Fibroblast of skin of scalp (primary cell): ENCODE measurements at regions not wholly inside any gene's neighbourhood (a gene's known extent, or its start where the extent isn't known, plus 50 kb on each side); places are given as distances from the start of the nearest gene placed in this dataset.
A peak's percentile ranks its signal among the peaks of the same experiment; 100 is the strongest.

ENCODE experiments used
- DNase-seq: peaks from one replicate; pipeline ENCODE4 v3.0.0-alpha.2; 2013

- peak; percentile 69 for DNase-seq
Observed at GRCh38 chr15:47429376-47429775, 287.9 kb upstream of the SEMA6D start.

- DNase-seq = peak; percentile 99
Observed at GRCh38 chr15:47431501-47431900, 285.8 kb upstream of the SEMA6D start.

GRCh38 chr15:47432826-47433225 is 284.5 kb upstream of the SEMA6D start:
- peak; percentile 80 for DNase-seq

- no peak for DNase-seq
Observed at GRCh38 chr15:47434596-47434995, 282.7 kb upstream of the SEMA6D start.

- no peak for DNase-seq
Observed at GRCh38 chr15:47437491-47437890, 279.8 kb upstream of the SEMA6D start.

GRCh38 chr15:47439146-47440111 is 277.9 kb upstream of the SEMA6D start:
- peak; percentile 86 for DNase-seq

GRCh38 chr15:47442371-47442770 is 274.9 kb upstream of the SEMA6D start:
- no peak for DNase-seq

- DNase-seq = no peak
Observed at GRCh38 chr15:47443839-47444238, 273.5 kb upstream of the SEMA6D start.

- no peak for DNase-seq
Observed at GRCh38 chr15:47445723-47446392, 271.4 kb upstream of the SEMA6D start.

- no peak for DNase-seq
Observed at GRCh38 chr15:47460795-47461573, 256.3 kb upstream of the SEMA6D start.

- DNase-seq = peak; percentile 95
Observed at GRCh38 chr15:47461652-47462141, 255.6 kb upstream of the SEMA6D start.

- peak; percentile 89 for DNase-seq
Observed at GRCh38 chr15:47466357-47466756, 250.9 kb upstream of the SEMA6D start.

- no peak for DNase-seq
Observed at GRCh38 chr15:47470983-47471382, 246.3 kb upstream of the SEMA6D start.

- no peak for DNase-seq
Observed at GRCh38 chr15:47473106-47473725, 244.1 kb upstream of the SEMA6D start.

GRCh38 chr15:47473832-47474231 is 243.5 kb upstream of the SEMA6D start:
- DNase-seq = no peak

GRCh38 chr15:47475336-47475735 is 242.0 kb upstream of the SEMA6D start:
- no peak for DNase-seq

- peak; percentile 73 for DNase-seq
Observed at GRCh38 chr15:47477341-47477740, 240.0 kb upstream of the SEMA6D start.

- peak; percentile 53 for DNase-seq
Observed at GRCh38 chr15:47484059-47484458, 233.2 kb upstream of the SEMA6D start.

- no peak for DNase-seq
Observed at GRCh38 chr15:47484997-47485396, 232.3 kb upstream of the SEMA6D start.

- DNase-seq = no peak
Observed at GRCh38 chr15:47485419-47485818, 231.9 kb upstream of the SEMA6D start.

GRCh38 chr15:47486040-47486439 is 231.3 kb upstream of the SEMA6D start:
- no peak for DNase-seq

GRCh38 chr15:47492195-47492594 is 225.1 kb upstream of the SEMA6D start:
- no peak for DNase-seq
